ENCODE measurements at regions not wholly inside any gene's neighbourhood (a gene's known extent, or its start where the extent isn't known, plus 50 kb on each side); places are given as distances from the start of the nearest gene placed in this dataset.

DNA sequence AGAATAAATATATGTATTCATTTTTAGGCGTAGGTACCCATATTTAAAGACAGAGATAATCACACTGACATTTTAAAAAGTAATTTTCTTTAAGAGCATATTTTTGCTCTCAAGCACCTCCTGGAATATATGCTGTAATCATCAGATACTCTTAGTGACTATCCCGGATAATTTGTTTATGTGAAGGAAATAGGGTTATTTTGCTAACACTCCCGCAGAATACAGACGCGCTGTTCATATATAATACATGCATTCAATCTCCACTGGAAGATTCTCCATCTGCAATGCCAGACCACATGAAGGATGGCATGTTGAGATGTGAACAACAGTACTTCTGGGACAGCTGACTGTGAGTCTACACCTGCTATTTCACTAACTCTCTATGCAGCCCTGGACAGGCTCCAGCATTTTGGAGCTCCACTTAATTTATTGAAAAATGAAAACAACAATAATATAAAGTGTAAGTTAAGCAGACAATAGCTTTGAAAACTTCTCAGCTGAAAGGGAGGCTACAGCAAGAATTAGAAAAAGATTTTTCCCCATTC lies 430.6 kb downstream of the TMX3 start:
- TF ChIP-seq, protein P1, sequence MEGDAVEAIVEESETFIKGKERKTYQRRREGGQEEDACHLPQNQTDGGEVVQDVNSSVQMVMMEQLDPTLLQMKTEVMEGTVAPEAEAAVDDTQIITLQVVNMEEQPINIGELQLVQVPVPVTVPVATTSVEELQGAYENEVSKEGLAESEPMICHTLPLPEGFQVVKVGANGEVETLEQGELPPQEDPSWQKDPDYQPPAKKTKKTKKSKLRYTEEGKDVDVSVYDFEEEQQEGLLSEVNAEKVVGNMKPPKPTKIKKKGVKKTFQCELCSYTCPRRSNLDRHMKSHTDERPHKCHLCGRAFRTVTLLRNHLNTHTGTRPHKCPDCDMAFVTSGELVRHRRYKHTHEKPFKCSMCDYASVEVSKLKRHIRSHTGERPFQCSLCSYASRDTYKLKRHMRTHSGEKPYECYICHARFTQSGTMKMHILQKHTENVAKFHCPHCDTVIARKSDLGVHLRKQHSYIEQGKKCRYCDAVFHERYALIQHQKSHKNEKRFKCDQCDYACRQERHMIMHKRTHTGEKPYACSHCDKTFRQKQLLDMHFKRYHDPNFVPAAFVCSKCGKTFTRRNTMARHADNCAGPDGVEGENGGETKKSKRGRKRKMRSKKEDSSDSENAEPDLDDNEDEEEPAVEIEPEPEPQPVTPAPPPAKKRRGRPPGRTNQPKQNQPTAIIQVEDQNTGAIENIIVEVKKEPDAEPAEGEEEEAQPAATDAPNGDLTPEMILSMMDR (IDR thresholded peaks at IDR 0.05; ENCODE audit: low read length): no peak
- TF ChIP-seq EZH2 (IDR thresholded peaks at IDR 0.05; ENCODE audit: borderline replicate concordance, low read length): no peak

All from OCI-LY1 (cell line).